Right kidney (tissue), 1 donor: ENCODE measurements at regions not wholly inside any gene's neighbourhood (a gene's known extent, or its start where the extent isn't known, plus 50 kb on each side); places are given as distances from the start of the nearest gene placed in this dataset.
"Not testable (repeated sequence)": the region's sequence is repeated elsewhere in the genome, so short reads cannot be mapped to it uniquely, and the experiment has no call there.

Source experiments
- DNase-seq: peaks from one replicate; pipeline ENCODE4 v3.0.0-alpha.2; 2016

DNA sequence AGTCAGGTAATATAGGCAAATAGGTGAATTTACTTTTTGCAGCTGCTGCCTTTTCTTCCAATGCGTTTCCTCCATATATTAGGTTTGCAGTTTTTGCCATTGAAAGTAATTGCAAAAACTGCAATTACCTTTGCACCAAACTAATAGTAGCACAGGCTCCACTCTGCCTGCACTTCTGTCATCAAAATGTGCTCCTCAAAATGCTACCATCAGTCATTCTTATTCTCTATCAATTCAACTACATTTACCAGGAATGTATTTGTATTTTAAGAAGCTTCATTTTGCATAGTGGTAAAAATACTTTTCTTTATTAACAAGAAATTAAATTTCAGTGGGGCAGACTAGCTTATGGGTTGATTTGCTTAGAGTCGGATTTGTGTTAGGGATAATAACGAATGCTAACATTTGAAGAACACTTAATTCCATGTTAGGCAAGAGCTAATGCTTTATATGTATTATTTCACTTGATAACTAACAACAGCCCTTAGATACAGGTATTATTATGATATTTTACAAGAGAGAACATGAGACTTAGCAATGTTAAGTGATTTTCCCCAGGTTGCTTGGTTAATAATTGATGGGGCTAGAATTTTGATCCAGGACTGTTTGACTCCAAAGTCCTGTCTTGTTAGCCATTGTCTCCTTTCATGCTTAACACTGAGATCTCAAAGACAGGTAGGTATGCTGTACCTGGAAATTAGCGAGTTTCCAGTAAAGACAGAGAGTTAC lies 300.4 kb downstream of the MAN2A1 start:
- no peak for DNase-seq

DNA sequence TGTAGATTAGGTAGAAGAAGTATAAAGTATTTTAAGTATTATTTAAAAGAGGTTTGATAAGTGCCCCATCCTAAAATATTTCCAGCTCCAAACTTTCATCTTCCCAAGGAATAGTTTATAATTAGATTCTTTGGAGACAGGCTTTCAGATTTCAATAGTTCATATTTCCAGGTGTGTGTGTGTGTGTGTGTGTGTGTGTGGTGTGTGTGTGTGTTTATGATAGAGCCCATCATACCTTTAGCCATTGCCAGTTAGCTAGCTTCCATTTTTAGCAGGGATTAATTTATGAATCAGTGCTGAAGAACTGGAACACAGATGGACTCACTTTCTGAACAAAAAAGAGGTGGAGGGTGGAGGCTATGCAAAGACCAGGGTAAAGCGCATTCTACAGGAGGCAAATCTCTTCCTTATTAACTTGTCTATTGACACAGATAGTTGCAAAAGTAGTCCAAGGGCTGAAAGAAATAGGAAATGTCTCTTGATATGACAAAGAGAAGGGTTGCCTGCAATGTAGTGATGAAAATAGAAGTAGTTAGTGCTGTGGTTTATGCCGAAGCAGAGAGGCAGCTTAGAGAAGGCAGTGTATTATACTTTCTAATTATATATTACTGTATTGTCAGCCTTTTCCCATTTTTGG lies 301.1 kb downstream of the MAN2A1 start:
- no peak for DNase-seq

DNA sequence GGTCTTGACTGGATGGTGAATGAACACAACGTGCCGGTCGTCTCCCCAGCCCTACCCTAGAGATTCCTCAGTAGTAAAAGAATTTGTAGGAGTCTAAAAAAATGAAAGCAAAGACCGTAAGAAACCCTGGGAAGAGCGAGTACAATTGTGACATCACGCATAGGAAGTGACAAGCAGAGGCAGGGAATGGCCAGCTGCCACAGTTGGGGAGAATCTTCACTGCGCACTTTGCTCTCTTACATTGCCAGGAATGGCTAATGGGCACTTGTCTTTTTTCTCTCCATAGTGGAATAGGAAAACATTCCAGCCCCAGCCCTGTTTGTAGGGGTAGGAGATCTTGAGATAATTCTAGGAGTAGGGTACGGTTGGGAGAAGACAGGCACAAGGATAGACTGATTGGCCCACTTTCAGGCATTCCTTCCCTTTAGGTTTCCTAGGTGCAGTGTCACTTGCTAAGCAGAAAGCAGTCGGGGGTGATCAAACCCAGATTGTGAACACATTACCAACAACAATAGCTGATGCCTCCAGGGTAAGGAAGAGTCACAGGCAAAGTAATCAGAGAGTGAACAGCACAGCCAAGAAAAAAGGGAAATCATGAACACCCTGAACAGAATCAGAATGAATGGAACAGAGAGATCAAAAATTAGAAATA lies 302.7 kb downstream of the MAN2A1 start:
- DNase-seq = no peak

DNA sequence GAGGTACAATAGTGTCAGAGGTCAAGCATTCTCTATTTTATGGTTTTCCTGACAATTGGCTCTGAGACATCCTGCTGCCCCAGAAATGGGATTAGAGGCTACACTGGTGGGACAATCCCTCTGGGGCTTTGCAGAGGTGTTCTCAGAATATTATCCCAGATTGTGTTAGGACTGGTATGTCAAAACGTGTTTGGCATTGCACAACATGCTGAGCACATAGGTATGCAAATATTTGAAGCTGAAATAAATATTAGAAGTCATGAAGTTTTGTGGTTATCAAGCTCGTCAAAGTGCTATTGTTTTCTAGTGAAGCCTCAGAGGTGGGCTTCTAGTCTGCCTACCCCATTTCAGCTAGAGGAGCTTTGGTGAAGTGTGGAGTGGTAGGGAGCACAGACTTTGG lies 304.4 kb downstream of the MAN2A1 start:
- no peak for DNase-seq

DNA sequence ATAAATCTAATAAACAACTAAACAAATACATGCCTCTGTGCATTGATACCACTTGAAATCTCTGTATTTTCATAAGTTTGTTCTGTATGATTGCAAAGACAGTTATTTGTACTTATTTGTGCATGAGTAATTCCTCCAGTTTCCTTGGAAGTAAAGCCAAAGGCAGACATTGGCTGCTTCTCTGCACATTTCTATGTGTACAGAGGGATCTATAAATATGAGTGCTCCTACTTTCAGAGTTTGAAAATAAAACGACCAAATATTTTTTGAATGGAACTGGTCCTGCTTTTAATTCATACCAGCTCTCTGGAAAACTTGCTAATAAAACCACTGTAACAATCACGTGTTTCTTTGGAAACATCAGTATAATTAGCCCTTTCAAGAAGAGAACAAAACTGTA lies 306.5 kb downstream of the MAN2A1 start:
- no peak for DNase-seq

DNA sequence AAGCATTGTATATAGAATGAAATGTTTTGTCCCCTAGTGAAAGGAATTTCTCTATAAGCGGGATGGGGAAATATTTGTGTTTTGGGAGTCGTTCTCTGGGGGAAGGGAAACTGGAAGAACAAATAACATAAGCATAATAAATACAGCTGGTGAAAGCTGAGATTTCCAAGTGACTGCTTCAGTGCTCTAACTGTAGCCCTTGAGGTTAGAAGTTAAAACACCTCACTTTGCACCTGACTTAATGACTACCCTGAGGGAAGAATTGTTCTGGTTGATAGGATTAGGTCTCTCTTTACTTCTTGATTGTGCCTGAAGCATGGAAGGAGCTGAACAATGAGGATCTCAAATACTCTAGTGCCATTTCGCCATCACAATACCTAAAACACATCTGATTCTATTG lies 307.4 kb downstream of the MAN2A1 start:
- DNase-seq = peak; percentile 15

DNA sequence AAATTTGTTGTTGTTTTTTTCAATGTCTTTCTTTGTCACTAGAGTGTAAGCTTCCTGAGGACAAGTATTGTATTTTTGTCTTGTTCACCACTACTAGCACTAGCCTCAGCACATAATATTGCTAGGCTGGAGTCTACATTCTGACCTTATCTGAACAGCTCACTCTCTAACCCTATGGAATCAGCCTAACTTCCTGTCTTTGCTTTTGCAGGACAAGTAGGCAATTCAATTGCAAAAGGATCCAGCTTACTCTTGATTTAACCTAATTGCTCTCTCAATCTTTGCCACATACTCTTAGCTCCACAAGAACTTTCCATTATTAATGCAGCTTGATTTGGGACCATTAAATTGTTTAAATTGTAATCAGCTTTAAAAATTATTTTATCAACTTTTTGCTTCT lies 308.5 kb downstream of the MAN2A1 start:
- no peak for DNase-seq

DNA sequence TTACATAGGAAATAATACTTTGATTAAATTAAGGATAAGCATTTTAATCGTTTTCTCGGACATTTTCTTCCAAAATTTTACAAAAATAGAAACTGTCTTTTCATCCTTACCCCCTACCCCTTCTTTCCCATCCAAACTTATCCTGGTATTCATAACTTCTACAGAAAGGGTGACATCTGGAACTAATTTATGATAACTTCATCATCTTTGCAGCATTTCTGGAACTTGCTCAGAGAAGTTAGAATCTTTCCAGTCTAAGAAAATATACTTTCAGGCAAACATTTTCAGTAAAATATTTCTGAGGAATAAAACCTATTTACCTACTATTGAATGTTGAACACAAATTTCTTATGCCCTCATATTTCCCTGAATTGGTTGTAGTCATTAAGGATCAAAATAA lies 309.0 kb downstream of the MAN2A1 start:
- DNase-seq = no peak

DNA sequence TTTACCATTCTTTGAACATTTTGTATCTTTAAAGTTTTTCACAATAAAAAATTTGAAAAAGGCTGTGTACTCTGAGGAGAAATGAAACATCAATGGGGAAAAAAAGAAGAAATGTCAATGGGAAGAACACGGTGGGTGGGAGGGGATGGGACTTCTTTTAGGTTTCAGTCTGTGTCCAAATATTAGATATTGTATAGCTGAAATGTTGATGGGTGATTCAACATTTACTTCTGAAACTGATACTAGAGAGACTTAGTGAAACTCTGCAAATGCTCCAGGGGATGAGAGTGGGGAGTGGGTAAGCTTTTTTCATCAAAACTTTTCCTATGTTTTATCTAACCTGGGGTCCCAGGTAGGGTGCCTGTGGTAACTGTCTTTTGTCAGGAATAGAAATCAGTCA lies 311.9 kb downstream of the MAN2A1 start:
- DNase-seq = no peak

DNA sequence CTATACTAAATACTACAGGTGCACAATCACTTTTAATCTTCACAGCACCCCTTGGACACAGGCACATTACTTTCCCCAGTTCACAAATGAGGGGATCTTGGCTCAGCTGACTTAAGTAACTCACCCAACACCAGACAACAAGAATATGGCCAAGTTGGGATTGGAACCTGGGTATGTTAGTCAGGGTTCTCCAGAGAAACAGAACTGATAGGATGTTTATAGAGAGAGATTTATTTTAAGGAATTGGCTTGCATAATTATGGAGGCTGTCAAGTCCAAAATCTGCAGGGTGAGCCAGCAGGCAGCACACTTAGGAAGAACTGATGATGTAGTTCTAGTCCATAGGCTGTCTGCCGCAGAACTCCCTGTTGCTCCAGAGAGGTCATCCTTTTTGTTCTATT lies 312.9 kb downstream of the MAN2A1 start:
- no peak for DNase-seq

DNA sequence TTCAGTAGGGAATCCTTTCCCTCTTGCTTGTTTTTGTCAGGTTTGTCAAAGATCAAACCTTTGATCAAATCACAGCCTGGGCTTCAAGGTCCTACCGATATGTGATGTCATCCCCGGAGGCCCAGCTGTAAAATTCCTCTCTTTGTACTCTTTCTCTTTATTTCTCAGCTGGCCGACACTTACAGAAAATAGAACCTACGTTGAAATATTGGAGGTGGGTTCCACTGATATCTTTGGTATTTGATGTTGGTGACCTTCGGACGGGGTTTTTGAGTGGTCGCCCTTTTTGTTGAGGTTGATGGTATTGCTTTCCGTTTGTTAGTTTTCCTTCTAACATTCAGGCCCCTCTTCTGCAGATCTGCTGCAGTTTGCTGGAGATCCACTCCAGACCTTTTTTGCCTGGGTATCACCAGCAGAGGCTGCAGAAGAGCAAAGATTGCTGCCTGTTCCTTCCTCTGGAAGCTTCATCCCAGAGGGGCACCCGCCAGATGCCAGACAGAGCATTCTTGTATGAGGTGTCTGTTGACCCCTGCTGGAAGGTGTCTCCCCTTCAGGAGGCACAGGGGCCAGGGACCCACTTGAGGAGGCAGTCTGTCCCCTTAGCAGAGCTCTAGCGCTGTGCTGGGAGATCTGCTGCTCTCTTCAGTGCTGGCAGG lies 316.3 kb downstream of the MAN2A1 start:
- DNase-seq = not testable (repeated sequence)

DNA sequence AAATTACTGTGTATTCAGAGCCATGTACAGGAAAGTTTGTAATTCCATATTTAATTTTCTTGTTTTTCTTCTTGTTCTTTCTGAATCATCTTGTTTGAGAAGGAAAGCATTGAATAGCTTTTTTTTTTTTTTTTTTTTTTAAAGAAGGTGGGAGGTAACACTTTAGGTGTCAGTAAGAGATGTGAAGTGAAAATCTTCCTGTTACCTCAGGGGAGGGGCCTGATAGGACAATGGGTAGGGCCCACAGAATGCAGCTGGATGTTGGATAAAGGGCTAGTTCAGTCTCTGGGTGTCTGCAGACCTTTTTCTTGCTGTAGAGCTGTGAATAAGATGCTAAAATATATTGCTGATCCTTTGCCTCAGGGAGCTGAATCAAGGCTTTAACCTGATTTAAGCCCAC lies 317.4 kb downstream of the MAN2A1 start:
- no peak for DNase-seq

DNA sequence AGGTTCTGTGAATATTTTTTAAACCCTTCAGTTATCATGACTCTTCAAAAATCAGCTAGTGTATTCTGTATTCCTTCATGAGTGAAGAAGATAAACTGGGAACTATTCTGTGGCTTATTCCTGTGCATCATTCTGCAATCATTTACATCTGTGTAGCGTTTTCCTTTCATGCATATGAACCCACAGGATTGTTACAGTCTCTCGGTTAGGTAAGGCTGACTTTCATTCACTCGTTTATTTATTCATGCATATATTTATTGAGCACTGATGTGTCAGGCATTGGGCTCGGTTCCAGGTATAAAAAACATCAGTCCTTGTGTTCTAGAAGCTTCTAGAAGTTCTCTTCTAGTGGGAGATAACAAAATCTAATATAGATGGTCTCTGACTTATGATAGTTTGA lies 318.4 kb downstream of the MAN2A1 start:
- no peak for DNase-seq

DNA sequence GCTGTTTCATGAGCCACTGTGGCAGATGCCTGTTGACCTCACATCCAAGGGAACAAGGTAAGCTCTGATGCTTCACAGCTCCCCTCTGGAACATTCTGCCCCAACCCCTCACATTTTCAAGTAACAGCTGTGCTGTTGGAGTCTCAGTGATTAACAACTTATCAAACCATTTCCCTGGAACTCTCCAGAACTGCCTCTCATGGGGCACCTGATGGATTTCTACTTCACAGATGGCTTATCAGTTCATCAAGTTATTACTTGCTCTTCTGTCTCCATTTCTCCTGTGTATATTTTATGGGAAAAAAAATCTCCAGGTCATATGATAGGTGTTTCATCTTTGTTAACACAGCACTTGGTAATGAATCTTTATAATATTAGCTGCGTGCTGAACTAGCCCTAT lies 322.4 kb downstream of the MAN2A1 start:
- DNase-seq = no peak

DNA sequence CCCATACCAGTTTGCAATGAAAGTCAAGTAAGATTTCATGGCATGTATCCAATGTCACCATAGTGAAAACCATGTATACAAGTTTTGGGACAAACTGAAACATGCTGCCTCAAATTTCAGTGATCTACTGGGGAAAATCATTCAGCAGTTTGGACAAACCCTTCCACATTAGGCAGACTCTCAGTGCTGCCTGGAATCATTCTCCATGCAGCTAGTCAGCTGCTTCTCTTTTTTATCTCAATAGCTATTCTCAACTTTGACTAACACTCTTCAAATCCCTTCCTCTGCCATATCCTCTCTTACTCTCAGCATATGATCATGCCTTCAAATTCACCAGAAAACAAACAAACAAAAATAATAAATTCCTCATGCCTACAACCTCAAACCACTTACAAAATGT lies 323.3 kb downstream of the MAN2A1 start:
- DNase-seq = no peak

DNA sequence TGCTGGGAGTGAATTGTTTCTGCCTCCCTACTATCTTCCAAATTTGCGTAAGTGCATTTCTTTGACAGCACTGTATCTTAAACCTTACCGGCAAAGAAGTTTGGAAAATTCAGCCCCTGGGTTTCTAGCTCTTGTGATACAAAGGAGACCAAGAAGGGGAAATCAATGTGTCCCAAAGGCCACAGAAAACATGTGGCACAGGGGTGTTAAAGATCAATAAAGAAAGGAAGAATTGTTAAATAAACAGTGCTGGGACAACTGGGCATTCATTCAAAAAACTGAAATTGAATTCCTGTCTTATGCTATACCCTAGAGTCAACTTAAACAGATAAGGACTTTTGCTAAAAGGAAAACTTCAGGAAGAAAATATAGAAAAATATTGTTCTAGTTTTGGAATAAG lies 328.1 kb downstream of the MAN2A1 start:
- no peak for DNase-seq

DNA sequence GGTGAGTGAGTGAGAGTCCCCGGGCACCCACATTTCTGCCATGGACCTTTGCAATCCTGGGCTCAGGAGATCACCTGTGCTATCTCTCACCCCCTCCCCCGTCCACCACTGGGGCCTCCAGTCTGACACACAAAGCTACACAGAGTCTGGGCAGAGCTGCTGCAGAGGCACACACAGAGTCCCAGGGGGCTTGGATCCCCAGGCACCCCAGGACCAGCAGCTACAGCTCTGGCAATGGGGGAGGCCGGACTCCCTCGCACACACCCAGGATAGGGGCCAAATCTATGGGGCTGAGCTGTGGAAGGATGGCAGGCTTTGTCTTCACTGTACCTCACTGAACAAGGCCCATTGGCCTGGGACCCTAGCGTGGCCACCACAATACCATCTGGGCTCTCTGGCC lies 328.8 kb downstream of the MAN2A1 start:
- no peak for DNase-seq

DNA sequence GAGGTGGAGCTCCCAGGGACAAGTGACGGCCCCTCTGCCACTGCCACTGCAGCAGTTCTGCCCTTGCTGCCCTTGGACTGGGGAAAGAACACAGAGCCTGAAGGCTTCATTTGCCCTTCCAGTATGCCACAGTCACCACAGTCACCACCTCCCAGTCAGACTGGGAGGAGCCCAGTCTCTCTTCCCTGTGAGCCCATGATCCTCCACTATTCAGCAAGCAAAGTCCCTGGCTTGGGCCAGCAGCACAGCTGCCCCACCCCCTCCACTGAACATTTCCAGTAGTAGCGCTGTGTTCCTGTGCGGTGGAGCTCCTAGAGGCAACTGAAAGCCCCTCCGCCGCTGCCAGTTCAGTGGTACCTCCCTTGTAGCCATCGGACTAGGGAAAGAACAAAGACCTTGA lies 329.4 kb downstream of the MAN2A1 start:
- no peak for DNase-seq

DNA sequence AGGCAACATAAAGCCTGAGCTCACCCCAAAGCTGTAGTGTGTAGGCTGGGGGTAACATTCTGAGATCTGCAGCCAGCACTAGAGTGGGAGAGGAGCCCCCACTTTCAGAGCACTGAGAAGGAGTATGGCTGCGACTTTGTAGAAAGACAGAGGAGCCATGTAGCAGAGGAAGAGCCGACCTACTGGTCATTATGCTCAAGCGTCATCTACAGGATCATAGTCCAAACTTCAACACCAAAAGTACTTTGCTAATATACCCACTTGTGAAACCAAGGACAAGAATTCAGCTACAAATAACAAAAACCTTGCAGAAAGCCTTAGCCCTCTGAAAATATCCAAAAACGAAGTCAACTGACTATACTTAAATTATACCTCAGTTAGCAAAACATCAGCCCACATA lies 330.1 kb downstream of the MAN2A1 start:
- no peak for DNase-seq

DNA sequence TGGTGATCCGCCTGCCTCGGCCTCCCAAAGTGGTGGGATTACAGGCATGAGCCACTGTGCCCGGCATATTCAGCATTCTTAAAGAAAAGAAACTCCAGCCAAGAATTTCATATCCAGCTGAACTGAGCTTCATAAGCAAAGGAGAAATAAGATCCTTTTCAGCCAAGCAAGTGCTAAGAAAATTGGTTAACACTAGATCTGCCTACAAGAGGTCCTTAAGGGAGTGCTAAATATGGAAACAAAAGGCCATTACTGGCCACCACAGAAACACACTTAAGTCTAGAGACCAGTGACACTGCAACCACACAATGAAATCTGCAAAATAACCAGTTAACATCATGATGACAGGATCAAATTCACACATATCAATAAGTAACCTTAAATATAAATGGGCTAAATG lies 331.5 kb downstream of the MAN2A1 start:
- DNase-seq = no peak

DNA sequence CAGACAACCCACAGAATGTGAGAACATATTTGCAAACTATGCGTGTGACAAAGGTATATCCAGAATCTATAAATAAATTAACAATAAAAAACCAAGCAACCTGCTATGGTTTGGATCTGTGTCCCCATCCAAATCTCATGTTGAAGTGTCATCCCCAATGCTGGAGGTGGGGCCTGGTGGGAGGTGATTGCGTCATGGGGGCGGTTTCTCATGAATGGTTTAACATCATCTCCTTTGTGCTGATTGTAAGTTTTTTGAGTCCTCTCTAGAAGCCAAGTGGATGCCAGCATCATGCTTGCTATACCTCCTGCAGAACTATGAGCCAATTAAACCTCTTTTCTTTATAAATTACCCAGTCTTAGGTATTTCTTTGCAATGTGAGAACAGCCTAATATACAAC lies 335.4 kb downstream of the MAN2A1 start:
- no peak for DNase-seq

DNA sequence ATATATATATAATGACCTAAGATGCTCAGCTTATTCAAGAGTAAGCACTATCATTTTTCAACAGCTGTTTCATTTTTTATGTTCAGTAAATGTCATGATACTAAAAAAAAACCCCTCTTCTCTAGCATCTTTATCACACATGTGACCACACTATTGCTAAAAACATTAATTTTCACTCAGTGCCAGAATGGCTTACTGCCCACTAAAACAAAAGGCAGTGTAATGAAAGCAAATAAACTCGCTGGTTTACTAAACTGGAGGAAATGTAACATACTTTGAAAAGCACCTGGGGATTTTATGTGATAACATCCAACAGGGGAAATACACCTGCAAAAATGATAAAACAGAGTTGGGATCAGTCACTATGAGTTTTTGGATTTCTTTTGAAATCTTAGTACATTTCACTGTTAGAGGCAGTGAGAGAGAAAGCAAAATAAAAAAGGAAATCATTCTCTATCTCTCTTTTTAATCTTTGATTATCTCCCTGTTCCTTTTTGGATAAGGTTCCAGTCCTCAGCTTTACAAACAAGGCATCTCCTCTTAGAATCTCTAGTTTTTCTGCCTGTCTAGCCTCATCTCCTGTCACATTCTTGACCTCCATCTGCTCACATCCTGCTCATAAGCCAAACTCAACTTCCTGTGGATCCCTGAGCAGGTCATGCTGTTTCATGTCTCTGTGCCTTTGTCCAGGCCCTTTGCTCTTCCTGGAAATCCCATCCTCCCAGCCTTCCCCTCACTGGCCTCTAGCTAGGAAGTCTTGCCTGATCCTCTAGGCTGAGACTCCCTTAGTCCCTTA lies 338.0 kb downstream of the MAN2A1 start:
- no peak for DNase-seq
